Endothelial cell of umbilical vein (primary cell): ENCODE measurements at regions not wholly inside any gene's neighbourhood (a gene's known extent, or its start where the extent isn't known, plus 50 kb on each side); places are given as distances from the start of the nearest gene placed in this dataset.

Source experiments
- BruUV-seq: library from RNA; stranded (reverse); fragments of 400-500 nt; replicated peaks from 2 replicates; lab custom pipeline; 2021; lab: Mats Ljungman, UMichigan
- CTCF ChIA-PET: fragments of 300-600, 350-600 bp; sonication (Branson Sonifier 250); formaldehyde crosslinking; loops from one replicate; lab custom pipeline; 2021; ENCODE audit warnings: antibody characterized with exemption, inconsistent platforms; lab: Charles Lee
- POLR2A ChIA-PET: fragments of 300-600, 350-600 bp; sonication (Branson Sonifier 250); formaldehyde crosslinking; loops from one replicate; lab custom pipeline; 2021; ENCODE audit warnings: antibody characterized with exemption, inconsistent platforms; lab: Charles Lee
- DNase-seq: peaks from one replicate; pipeline ENCODE4 v3.0.0-alpha.2; 2011; ENCODE audit warnings: low read depth, low spot score
- FAIRE-seq: peaks from 2 replicates; lab custom pipeline; 2011; peaks lifted over from hg19 to GRCh38; lab: Jason Lieb, UNC
- H2AFZ ChIP-seq: 2 replicates; pipeline ENCODE4 v1.6.0; 2012; ENCODE audit warnings: low read depth, low read length, control low read depth, inconsistent platforms
- H3K27ac ChIP-seq: 2 replicates; pipeline ENCODE4 v1.5.1; 2011; ENCODE audit warnings: low read depth, mild to moderate bottlenecking, control low read depth, low read length, moderate library complexity; ENCODE audit not compliant: insufficient read depth
- H3K27me3 ChIP-seq, 2 experiments: 2 replicates each; pipeline versions ENCODE4 v1.6.0 to v1.6.1; 2011; ENCODE audit warnings: low read length in 2 of 2, mixed read lengths in 1 of 2; ENCODE audit not compliant: control insufficient read depth in 2 of 2, insufficient read depth in 2 of 2
- H3K36me3 ChIP-seq, 2 experiments: 2 replicates in 1 of 2; 3 replicates in 1 of 2; pipeline ENCODE4 v1.5.1; 2011; ENCODE audit warnings: low read length in 2 of 2, mild to moderate bottlenecking in 1 of 2, moderate library complexity in 1 of 2; ENCODE audit not compliant: control insufficient read depth in 2 of 2, insufficient read depth in 2 of 2; ENCODE audit errors: extremely low read depth in 1 of 2
- H3K4me1 ChIP-seq: 3 replicates; pipeline ENCODE4 v1.5.1; 2011; ENCODE audit warnings: mild to moderate bottlenecking, low read length; ENCODE audit not compliant: control insufficient read depth, insufficient read depth; ENCODE audit errors: extremely low read depth
- H3K4me2 ChIP-seq: 2 replicates; pipeline ENCODE4 v1.6.1; 2011; ENCODE audit warnings: low read length, control low read depth, mixed read lengths; ENCODE audit not compliant: insufficient read depth
- H3K4me3 ChIP-seq, 3 experiments: fragments of 200-600 bp in 1 of 3; sonication (generic), shearing (Covaris generic) in 1 of 3; replicated peaks in 1 of 3; 2 replicates each; pipeline ENCODE4 v1.5.1; 2011 to 2016; ENCODE audit warnings: control low read depth in 3 of 3, low read length in 3 of 3, mild to moderate bottlenecking in 2 of 3, inconsistent platforms in 1 of 3, low read depth in 1 of 3, moderate library complexity in 1 of 3; ENCODE audit not compliant: insufficient read depth in 1 of 3
- H3K79me2 ChIP-seq: 2 replicates; pipeline ENCODE4 v1.6.0; 2012; ENCODE audit warnings: low read length, inconsistent platforms; ENCODE audit not compliant: control insufficient read depth, insufficient read depth
- H3K9ac ChIP-seq: replicated peaks from 2 replicates; pipeline ENCODE3; 2011; ENCODE audit warnings: low read length, control low read depth; ENCODE audit not compliant: insufficient read depth; ENCODE audit errors: extremely low read depth
- H3K9me1 ChIP-seq: replicated peaks from 3 replicates; pipeline ENCODE4 v1.6.0; 2011; ENCODE audit warnings: mild to moderate bottlenecking, low read length; ENCODE audit not compliant: control insufficient read depth, insufficient read depth; ENCODE audit errors: extremely low read depth
- H3K9me3 ChIP-seq: replicated peaks from 2 replicates; pipeline ENCODE4 v1.5.1; 2012; ENCODE audit warnings: low read length, inconsistent platforms; ENCODE audit not compliant: control insufficient read depth, insufficient read depth
- H4K20me1 ChIP-seq: replicated peaks from 2 replicates; pipeline ENCODE3; 2011; ENCODE audit warnings: mild to moderate bottlenecking, low read length; ENCODE audit not compliant: control insufficient read depth, insufficient read depth; ENCODE audit errors: extremely low read depth
- CTCF ChIP-seq, 2 donors: IDR thresholded peaks; 1 replicate in 1 of 2; 2 replicates in 1 of 2; pipeline ENCODE4 v1.5.1; 2011; ENCODE audit warnings: low read length in 2 of 2, mild to moderate bottlenecking in 2 of 2, moderate library complexity in 2 of 2, control low read depth in 1 of 2, inconsistent platforms in 1 of 2, low read depth in 1 of 2; ENCODE audit not compliant: insufficient read depth in 1 of 2; ENCODE audit errors: extremely low read depth in 1 of 2
- EZH2 ChIP-seq: IDR thresholded peaks from 2 replicates; pipeline ENCODE4 v1.6.1; 2012; ENCODE audit warnings: borderline replicate concordance, low read depth, mild to moderate bottlenecking, moderate library complexity, low read length, inconsistent platforms; ENCODE audit not compliant: severe bottlenecking
- FOS ChIP-seq: IDR thresholded peaks from 2 replicates; pipeline ENCODE4 v1.6.1; 2011; ENCODE audit warnings: mild to moderate bottlenecking, low read length, moderate library complexity, borderline replicate concordance; ENCODE audit not compliant: insufficient read depth
- GATA2 ChIP-seq: IDR thresholded peaks from 2 replicates; pipeline ENCODE4 v1.7.0; 2011; ENCODE audit warnings: low read depth, mild to moderate bottlenecking, moderate library complexity, mixed read lengths, low read length; ENCODE audit not compliant: insufficient read length, insufficient read depth
- JUN ChIP-seq: IDR thresholded peaks from 2 replicates; pipeline ENCODE4 v1.6.1; 2011; ENCODE audit warnings: borderline replicate concordance, low read depth; ENCODE audit not compliant: insufficient read length, insufficient read depth
- MAX ChIP-seq: IDR thresholded peaks from 2 replicates; pipeline ENCODE4 v1.6.1; 2011; ENCODE audit not compliant: insufficient read depth, insufficient read length
- MYC ChIP-seq: IDR thresholded peaks from one replicate; pipeline ENCODE4 v1.6.1; 2011; ENCODE audit warnings: mild to moderate bottlenecking, low read depth, low read length
- POLR2A ChIP-seq: IDR thresholded peaks from 2 replicates; pipeline ENCODE4 v1.6.1; 2012; ENCODE audit warnings: low read depth, mild to moderate bottlenecking, control low read depth, low read length
- POLR2AphosphoS5 ChIP-seq: IDR thresholded peaks from 2 replicates; pipeline ENCODE4 v1.6.1; 2012; ENCODE audit warnings: low read depth, mild to moderate bottlenecking, control low read depth, low read length, moderate library complexity; ENCODE audit not compliant: insufficient read depth
- dilution Hi-C: fragments of 300-500 bp; cut with MboI; formaldehyde crosslinking; loops from one replicate; pipeline ENCODE4 v1.15.0; 2019; ENCODE audit warnings: low sequenced_read_pairs; ENCODE audit not compliant: extremely low pct_ligation_motif_present
- intact Hi-C: fragments of 100-400 bp; cut with micrococcal nuclease; formaldehyde crosslinking; loops from one replicate; pipeline ENCODE4 v1.10.0; 2022

GRCh38 chr1:189125694-189126093, 1352.0 kb downstream of the BRINP3 start:
- Histone ChIP-seq H3K27me3 (no peaks in the 10 kb centered on the region), H3K9ac (no peak overlapping the region), H3K4me1 (no peaks in the 10 kb centered on the region), H3K79me2 (no peaks in the 10 kb centered on the region), H3K9me3 (no peaks in the 10 kb centered on the region), H3K36me3 (no peaks in the 10 kb centered on the region), H4K20me1 (no peaks in the 10 kb centered on the region), H2AFZ (no peak overlapping the region), H3K4me2 (no peak overlapping the region), H3K9me1 (peaks cover 2% of the 10 kb centered on the region), H3K27ac (no peak overlapping the region), H3K4me3 (no peak overlapping the region)
- dilution Hi-C loops: no loop called here
- FAIRE-seq (no peak), DNase-seq (no peak)
- intact Hi-C loops: no loop called here
- BruUV-seq: no TSS peak
- ChIA-PET CTCF (no interaction called here), POLR2A (no interaction called here)
- TF ChIP-seq MAX (no peak), MYC (no peak), EZH2 (no peak), FOS (no peak), CTCF (IDR thresholded peaks at IDR 0.05; ENCODE audit: extremely low read depth in 1 of 2, insufficient read depth in 1 of 2, low read depth in 1 of 2, low read length in 2 of 2) (no peak)

- H3K9me1 ChIP-seq: peaks cover under 1% of the 10 kb centered on the region
- H3K36me3 ChIP-seq: no peaks in the 10 kb centered on the region
- no peaks in the 10 kb centered on the region for H4K20me1 ChIP-seq
- no peak for DNase-seq
- CTCF ChIA-PET: no interaction called here
- dilution Hi-C loops (no loop called here), intact Hi-C loops (no loop called here)
- H3K4me1 ChIP-seq: no peaks in the 10 kb centered on the region
- no peak overlapping the region for H2AFZ ChIP-seq
- no peak overlapping the region for H3K4me2 ChIP-seq
- FAIRE-seq: no peak
- H3K27ac ChIP-seq: no peak overlapping the region
- H3K9ac ChIP-seq: no peak overlapping the region
- H3K27me3 ChIP-seq: no peaks in the 10 kb centered on the region
- no peaks in the 10 kb centered on the region for H3K79me2 ChIP-seq
- no TSS peak for BruUV-seq
- TF ChIP-seq EZH2 (no peak), POLR2AphosphoS5 (no peak), CTCF (IDR thresholded peaks at IDR 0.05; ENCODE audit: extremely low read depth in 1 of 2, insufficient read depth in 1 of 2, low read depth in 1 of 2, low read length in 2 of 2) (no peak), FOS (no peak), MAX (no peak), GATA2 (no peak), MYC (no peak), JUN (no peak), POLR2A (no peak)
- no peaks in the 10 kb centered on the region for H3K9me3 ChIP-seq
- no peak overlapping the region for H3K4me3 ChIP-seq
- POLR2A ChIA-PET: no interaction called here
Measured at GRCh38 chr1:189131576-189131975, 1346.1 kb downstream of the BRINP3 start.
